H1 (cell line): ENCODE measurements at regions not wholly inside any gene's neighbourhood (a gene's known extent, or its start where the extent isn't known, plus 50 kb on each side); places are given as distances from the start of the nearest gene placed in this dataset.

ENCODE experiments used
- CTCF ChIA-PET: fragments of 300-600 bp; sonication (Branson Sonifier 250); formaldehyde crosslinking; loops from one replicate; lab custom pipeline; 2021; ENCODE audit not compliant: partially characterized antibody; lab: Charles Lee
- POLR2A ChIA-PET: fragments of 300-600 bp; sonication (Branson Sonifier 250); formaldehyde crosslinking; loops from one replicate; lab custom pipeline; 2021; ENCODE audit warnings: inconsistent platforms; ENCODE audit not compliant: partially characterized antibody; lab: Charles Lee
- DNase-seq, 2 experiments: peaks; one replicate each; pipeline versions ENCODE4 v3.0.0 to v3.0.0-alpha.2; 2010 to 2022; ENCODE audit warnings: low spot score in 2 of 2, low read depth in 1 of 2, mixed read lengths in 1 of 2
- FAIRE-seq: peaks from 2 replicates; lab custom pipeline; 2011; peaks lifted over from hg19 to GRCh38; lab: Jason Lieb, UNC
- H2AFZ ChIP-seq: 2 replicates; pipeline ENCODE4 v1.8.1; 2012; ENCODE audit warnings: low read length, inconsistent platforms
- H2AK5ac ChIP-seq: 2 replicates; pipeline ENCODE4 v1.6.1; 2013; ENCODE audit warnings: low read depth, low read length
- H2BK120ac ChIP-seq: replicated peaks from 2 replicates; pipeline ENCODE3; 2013; ENCODE audit warnings: low read depth, low read length, inconsistent platforms
- H2BK12ac ChIP-seq: 2 replicates; pipeline ENCODE4 v1.6.1; 2013; ENCODE audit warnings: low read depth, low read length
- H2BK15ac ChIP-seq: 2 replicates; pipeline ENCODE4 v1.6.1; 2013; ENCODE audit warnings: low read length
- H2BK20ac ChIP-seq: 2 replicates; pipeline ENCODE4 v1.6.1; 2013; ENCODE audit warnings: low read length
- H2BK5ac ChIP-seq: 2 replicates; pipeline ENCODE4 v1.6.1; 2013; ENCODE audit warnings: low read depth, low read length
- H3K14ac ChIP-seq: 2 replicates; pipeline ENCODE4 v1.6.1; 2013; ENCODE audit warnings: inconsistent platforms; ENCODE audit not compliant: insufficient read length
- H3K18ac ChIP-seq: 2 replicates; pipeline ENCODE4 v1.6.1; 2013; ENCODE audit warnings: low read length; ENCODE audit errors: extremely low read depth
- H3K23ac ChIP-seq: 2 replicates; pipeline ENCODE4 v1.6.1; 2013; ENCODE audit warnings: inconsistent platforms; ENCODE audit not compliant: insufficient read length
- H3K23me2 ChIP-seq: 2 replicates; pipeline ENCODE4 v1.6.1; 2013; ENCODE audit warnings: low read depth, low read length
- H3K27ac ChIP-seq: 2 replicates; pipeline ENCODE4 v1.6.1; 2011; ENCODE audit warnings: low read depth, low read length, inconsistent platforms
- H3K27me3 ChIP-seq, 4 experiments: replicated peaks in 1 of 4; 1 replicate in 1 of 4; 2 replicates in 3 of 4; pipeline versions ENCODE4 v1.6.1 to v1.8.1; 2011 to 2013; ENCODE audit warnings: low read length in 3 of 4, mild to moderate bottlenecking in 3 of 4, inconsistent platforms in 2 of 4, mixed read lengths in 2 of 4, moderate library complexity in 1 of 4; ENCODE audit not compliant: control insufficient read depth in 3 of 4, insufficient read depth in 3 of 4; ENCODE audit errors: extremely low read depth in 1 of 4
- H3K36me3 ChIP-seq, 4 experiments: 2 replicates each; pipeline versions ENCODE4 v1.6.1 to v1.8.1; 2011 to 2013; ENCODE audit warnings: mild to moderate bottlenecking in 4 of 4, low read length in 3 of 4, moderate library complexity in 2 of 4, control low read depth in 1 of 4, inconsistent platforms in 1 of 4; ENCODE audit not compliant: insufficient read depth in 4 of 4, control insufficient read depth in 2 of 4
- H3K4ac ChIP-seq: replicated peaks from 2 replicates; pipeline ENCODE3; 2013; ENCODE audit warnings: low read length, low read depth, mixed read lengths, inconsistent platforms; ENCODE audit not compliant: insufficient read length
- H3K4me1 ChIP-seq, 4 experiments: replicated peaks in 1 of 4; 1 replicate in 1 of 4; 2 replicates in 3 of 4; pipeline versions ENCODE4 v1.6.1 to v1.8.1; 2011 to 2013; ENCODE audit warnings: low read length in 3 of 4, inconsistent platforms in 2 of 4, mixed read lengths in 1 of 4; ENCODE audit not compliant: insufficient read depth in 4 of 4, control insufficient read depth in 3 of 4
- H3K4me2 ChIP-seq, 2 experiments: 2 replicates each; pipeline versions ENCODE4 v1.6.1 to v1.8.1; 2011 to 2013; ENCODE audit warnings: low read depth in 2 of 2, low read length in 2 of 2, control low read depth in 1 of 2, inconsistent platforms in 1 of 2, mild to moderate bottlenecking in 1 of 2; ENCODE audit not compliant: insufficient read depth in 1 of 2
- H3K4me3 ChIP-seq, 4 experiments: fragments of 200-600, 300-600 bp in 1 of 4; sonication (generic), shearing (Covaris generic), sonication (Bioruptor Twin) in 1 of 4; 2 replicates each; pipeline versions ENCODE4 v1.5.1 to v1.8.1; 2011 to 2016; ENCODE audit warnings: low read length in 4 of 4, low read depth in 3 of 4, control low read depth in 2 of 4, inconsistent platforms in 2 of 4, mild to moderate bottlenecking in 2 of 4, mixed read lengths in 1 of 4, moderate library complexity in 1 of 4; ENCODE audit not compliant: insufficient read depth in 2 of 4; ENCODE audit errors: extremely low read depth in 1 of 4
- H3K56ac ChIP-seq: replicated peaks from 2 replicates; pipeline ENCODE3; 2013; ENCODE audit warnings: low read depth, mild to moderate bottlenecking, mixed read lengths, low read length, inconsistent platforms; ENCODE audit not compliant: insufficient read length
- H3K79me1 ChIP-seq: 2 replicates; pipeline ENCODE4 v1.6.1; 2013; ENCODE audit warnings: low read depth, low read length, control low read depth
- H3K79me2 ChIP-seq, 2 experiments: 2 replicates each; pipeline versions ENCODE4 v1.6.1 to v1.8.1; 2012 to 2013; ENCODE audit warnings: low read length in 2 of 2, mild to moderate bottlenecking in 2 of 2, inconsistent platforms in 1 of 2; ENCODE audit not compliant: insufficient read depth in 2 of 2, control insufficient read depth in 1 of 2
- H3K9ac ChIP-seq, 4 experiments: replicated peaks in 1 of 4; 1 replicate in 1 of 4; 2 replicates in 3 of 4; pipeline versions ENCODE4 v1.6.1 to v1.8.1; 2011 to 2013; ENCODE audit warnings: low read depth in 3 of 4, low read length in 3 of 4, control low read depth in 2 of 4, mild to moderate bottlenecking in 2 of 4, moderate library complexity in 2 of 4, inconsistent platforms in 1 of 4; ENCODE audit errors: extremely low read depth in 1 of 4
- H3K9me3 ChIP-seq, 2 experiments: 2 replicates each; pipeline versions ENCODE4 v1.6.1 to v1.8.1; 2012 to 2013; ENCODE audit warnings: mild to moderate bottlenecking in 2 of 2, moderate library complexity in 2 of 2, control low read depth in 1 of 2, inconsistent platforms in 1 of 2, low read depth in 1 of 2, low read length in 1 of 2, mixed read lengths in 1 of 2; ENCODE audit not compliant: insufficient read depth in 2 of 2
- H4K20me1 ChIP-seq, 2 experiments: replicated peaks in 1 of 2; 2 replicates each; pipeline versions ENCODE3 to v1.8.1; 2011 to 2013; ENCODE audit warnings: inconsistent platforms in 2 of 2, low read length in 2 of 2, mild to moderate bottlenecking in 1 of 2; ENCODE audit not compliant: insufficient read depth in 2 of 2, control insufficient read depth in 1 of 2
- H4K5ac ChIP-seq: 2 replicates; pipeline ENCODE4 v1.6.1; 2013; ENCODE audit warnings: low read length, low read depth, mixed read lengths, inconsistent platforms; ENCODE audit not compliant: insufficient read length
- H4K8ac ChIP-seq: 2 replicates; pipeline ENCODE4 v1.8.0; 2013; ENCODE audit warnings: mild to moderate bottlenecking, moderate library complexity, low read length, inconsistent platforms; ENCODE audit not compliant: insufficient read depth; ENCODE audit errors: extremely low read depth
- H4K91ac ChIP-seq: replicated peaks from 2 replicates; pipeline ENCODE3; 2013; ENCODE audit warnings: low read length, mixed read lengths, inconsistent platforms; ENCODE audit not compliant: insufficient read length
- BACH1 ChIP-seq: IDR thresholded peaks from 2 replicates; pipeline ENCODE4 v1.6.1; 2012; ENCODE audit warnings: low read length, improper control_type of control experiment
- BCL11A ChIP-seq, 2 experiments: IDR thresholded peaks; one replicate each; pipeline ENCODE4 v1.6.1; 2011; ENCODE audit warnings: low read depth in 2 of 2, low read length in 2 of 2, mild to moderate bottlenecking in 2 of 2
- BRCA1 ChIP-seq: IDR thresholded peaks from 2 replicates; pipeline ENCODE4 v1.6.1; 2012; ENCODE audit warnings: low read depth, low read length, improper control_type of control experiment
- CREB1 ChIP-seq: IDR thresholded peaks from 2 replicates; pipeline ENCODE4 v1.6.1; 2012; ENCODE audit warnings: inconsistent platforms
- EGR1 ChIP-seq: IDR thresholded peaks from 2 replicates; pipeline ENCODE4 v1.6.1; 2011; ENCODE audit warnings: low read depth, low read length, borderline replicate concordance
- EP300 ChIP-seq, 2 experiments: IDR thresholded peaks; 1 replicate in 1 of 2; 2 replicates in 1 of 2; pipeline ENCODE4 v1.6.1; 2011 to 2012; ENCODE audit warnings: low read depth in 2 of 2, low read length in 2 of 2, mild to moderate bottlenecking in 2 of 2, borderline replicate concordance in 1 of 2, inconsistent platforms in 1 of 2, moderate library complexity in 1 of 2
- JUN ChIP-seq: IDR thresholded peaks from 2 replicates; pipeline ENCODE4 v1.6.1; 2011; ENCODE audit warnings: low read depth, mild to moderate bottlenecking, improper control_type of control experiment, low read length
- PHF8 ChIP-seq: fragments of 200-600 bp; sonication (generic); conservative IDR thresholded peaks from 2 replicates; pipeline ENCODE4 v1.7.1; 2012; ENCODE audit warnings: low read depth, mild to moderate bottlenecking, inconsistent platforms, low read length, moderate library complexity
- RAD21 ChIP-seq, 2 experiments: IDR thresholded peaks in 1 of 2; conservative IDR thresholded peaks in 1 of 2; 2 replicates each; pipeline ENCODE4 v1.6.1; 2011; ENCODE audit warnings: low read depth in 2 of 2, low read length in 2 of 2, improper control_type of control experiment in 1 of 2, inconsistent platforms in 1 of 2, mild to moderate bottlenecking in 1 of 2, moderate library complexity in 1 of 2
- RBBP5 ChIP-seq: IDR thresholded peaks from 2 replicates; pipeline ENCODE4 v1.7.1; 2012; ENCODE audit warnings: low read depth, mild to moderate bottlenecking, inconsistent platforms, low read length, moderate library complexity, borderline replicate concordance
- RXRA ChIP-seq: IDR thresholded peaks from 2 replicates; pipeline ENCODE4 v1.6.1; 2011; ENCODE audit warnings: low read depth, mild to moderate bottlenecking, low read length, moderate library complexity; ENCODE audit not compliant: insufficient read depth
- SP1 ChIP-seq: IDR thresholded peaks from 2 replicates; pipeline ENCODE4 v1.6.1; 2011; ENCODE audit warnings: low read depth, low read length
- TBP ChIP-seq: IDR thresholded peaks from 2 replicates; pipeline ENCODE4 v1.6.1; 2011; ENCODE audit warnings: low read depth, low read length, improper control_type of control experiment
- ZNF274 ChIP-seq: IDR thresholded peaks from 2 replicates; pipeline ENCODE4 v1.7.0; 2012; ENCODE audit warnings: low read length, borderline replicate concordance; ENCODE audit errors: extremely low read depth
- WGBS, 2 experiments: shearing (Covaris generic) in 1 of 2; methylation state at CpG; one replicate each; pipeline versions ENCODE4 v1.1.6 to v1.1.7; 2013 to 2015; ENCODE audit warnings: low lambda C conversion rate in 2 of 2, mixed read lengths in 2 of 2, inconsistent platforms in 1 of 2, low coverage in 1 of 2, missing lambda C conversion rate in 1 of 2; ENCODE audit not compliant: insufficient replicate concordance in 2 of 2, insufficient coverage in 1 of 2, insufficient read length in 1 of 2; ENCODE audit errors: extremely low coverage in 1 of 2, missing lambda C conversion rate in 1 of 2; 5-methylcytosine and 5-hydroxymethylcytosine counted together
- TF ChIP-seq, protein P1 (sequence below): IDR thresholded peaks from 2 replicates; pipeline ENCODE4 v1.6.1; 2012; ENCODE audit warnings: inconsistent platforms

GRCh38 chr6:27619436-27619835 lies 146.5 kb upstream of the ZNF184 start:
- H4K20me1 ChIP-seq = no peaks in the 10 kb centered on the region
- H4K91ac ChIP-seq = no peak overlapping the region
- no peak overlapping the region for H3K27ac ChIP-seq
- H3K56ac ChIP-seq = no peak overlapping the region
- no peak overlapping the region for H3K23ac ChIP-seq
- no peak overlapping the region for H3K14ac ChIP-seq
- no peak overlapping the region for H2BK120ac ChIP-seq
- H3K9ac ChIP-seq = no peak overlapping the region
- H3K23me2 ChIP-seq = peaks cover 8% of the 10 kb centered on the region; the same call in 1 of the 2 replicates
- no peak overlapping the region for H2BK15ac ChIP-seq
- ChIA-PET POLR2A (interaction anchor here (1.6 kb wide), 1 partner anchor 472 kb away, joined by 4 read pairs; a partner anchor contains a TSS), CTCF (interaction anchor here (0.7 to 3.7 kb wide), 8 partner anchors 10 to 436 kb away, joined by 3 to 17 read pairs (median 4); no protein-coding TSS in a partner anchor)
- no peaks in the 10 kb centered on the region for H3K36me3 ChIP-seq
- no peaks in the 10 kb centered on the region; a peak in 1 of 7 replicates for H3K27me3 ChIP-seq
- DNase-seq (no peak), FAIRE-seq (no peak)
- no peaks in the 10 kb centered on the region for H3K9me3 ChIP-seq
- whole genome bisulfite sequencing, 2 experiments = 82% methylated on average over 4 of the region's 4 CpGs; no CpG with 5 or more reads in 1 of the 2 experiments
- no peak overlapping the region for H4K5ac ChIP-seq
- H3K4me3 ChIP-seq = no peak overlapping the region
- no peak overlapping the region for H3K4me2 ChIP-seq
- H3K4me1 ChIP-seq = peaks cover 0 to 2% (median 0%) of the 10 kb centered on the region in 4 experiments; a peak in 2 of 7 replicates
- no peak overlapping the region for H2AK5ac ChIP-seq
- H4K8ac ChIP-seq = no peak overlapping the region
- H3K18ac ChIP-seq = no peak overlapping the region
- H3K4ac ChIP-seq = no peak overlapping the region
- H2AFZ ChIP-seq = no peak overlapping the region
- H2BK20ac ChIP-seq = no peak overlapping the region
- no peak overlapping the region for H2BK12ac ChIP-seq
- no peak overlapping the region for H2BK5ac ChIP-seq
- no peaks in the 10 kb centered on the region for H3K79me2 ChIP-seq
- no peaks in the 10 kb centered on the region for H3K79me1 ChIP-seq
- no peak for TF ChIP-seq RXRA
- TF ChIP-seq ZNF274 = no peak
- TF ChIP-seq BACH1 = no peak
- no peak for TF ChIP-seq PHF8
- TF ChIP-seq, protein P1, sequence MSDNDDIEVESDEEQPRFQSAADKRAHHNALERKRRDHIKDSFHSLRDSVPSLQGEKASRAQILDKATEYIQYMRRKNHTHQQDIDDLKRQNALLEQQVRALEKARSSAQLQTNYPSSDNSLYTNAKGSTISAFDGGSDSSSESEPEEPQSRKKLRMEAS = no peak
- no peak for TF ChIP-seq CREB1
- no peak for TF ChIP-seq RAD21 (IDR thresholded peaks at IDR 0.05 in 1 of 2, conservative IDR thresholded peaks at IDR 0.05 in 1 of 2; ENCODE audit: low read depth in 2 of 2, low read length in 2 of 2)
- TF ChIP-seq JUN = no peak
- no peak for TF ChIP-seq EP300 (IDR thresholded peaks at IDR 0.05; ENCODE audit: borderline replicate concordance in 1 of 2, low read depth in 2 of 2, low read length in 2 of 2)
- no peak for TF ChIP-seq TBP
- no peak for TF ChIP-seq BCL11A (IDR thresholded peaks at IDR 0.05; ENCODE audit: low read depth in 2 of 2, low read length in 2 of 2)
- TF ChIP-seq RBBP5 = no peak
- no peak for TF ChIP-seq BRCA1
- TF ChIP-seq SP1 = no peak
- no peak for TF ChIP-seq EGR1
